Natural killer cell (primary cell): ENCODE measurements at regions not wholly inside any gene's neighbourhood (a gene's known extent, or its start where the extent isn't known, plus 50 kb on each side); places are given as distances from the start of the nearest gene placed in this dataset.

Source experiments
- ATAC-seq, 3 donors: fragments of 150-1000 bp in 2 of 3; fragments of 200-7000 bp in 1 of 3; cut with Tn5 transposase; 1 replicate in 1 of 3; 2 replicates in 2 of 3; pipeline ENCODE4 v1.10.0; 2021; ENCODE audit warnings: mild to moderate bottlenecking in 2 of 3, moderate library complexity in 2 of 3
- DNase-seq, 2 donors: peaks; one replicate each; pipeline versions ENCODE4 v3.0.0 to v3.0.0-alpha.2; 2013 to 2021; ENCODE audit warnings: mixed read lengths in 1 of 2
- H3K27ac ChIP-seq: one replicate; pipeline ENCODE4 v1.5.1; 2013; ENCODE audit warnings: mild to moderate bottlenecking, low read length
- H3K27me3 ChIP-seq: one replicate; pipeline ENCODE4 v1.6.1; 2013; ENCODE audit warnings: low read length; ENCODE audit not compliant: control insufficient read depth, insufficient read depth
- H3K36me3 ChIP-seq: one replicate; pipeline ENCODE4 v1.6.1; 2013; ENCODE audit warnings: low read length; ENCODE audit not compliant: control insufficient read depth, insufficient read depth
- H3K4me1 ChIP-seq: one replicate; pipeline ENCODE4 v1.6.1; 2013; ENCODE audit warnings: low read length; ENCODE audit not compliant: control insufficient read depth, insufficient read depth
- H3K4me3 ChIP-seq: one replicate; pipeline ENCODE4 v1.5.1; 2013; ENCODE audit warnings: low read length
- H3K9me3 ChIP-seq: one replicate; pipeline ENCODE4 v1.6.1; 2013; ENCODE audit warnings: low read length; ENCODE audit not compliant: control insufficient read depth, insufficient read depth
- H3K27ac Mint-ChIP-seq, 2 donors: one replicate each; pipeline ENCODE4 v1.8.0; 2022; ENCODE audit warnings: mild to moderate bottlenecking in 2 of 2, mixed read lengths in 2 of 2, moderate library complexity in 1 of 2
- H3K27me3 Mint-ChIP-seq, 2 donors: one replicate each; pipeline ENCODE4 v1.8.0; 2022; ENCODE audit warnings: low read depth in 2 of 2, mixed read lengths in 2 of 2
- H3K36me3 Mint-ChIP-seq: one replicate; pipeline ENCODE4 v1.8.0; 2022; ENCODE audit warnings: mixed read lengths
- H3K4me1 Mint-ChIP-seq, 2 donors: one replicate each; pipeline ENCODE4 v1.8.0; 2022; ENCODE audit warnings: mixed read lengths in 2 of 2
- H3K4me3 Mint-ChIP-seq: one replicate; pipeline ENCODE4 v1.8.0; 2022; ENCODE audit warnings: mild to moderate bottlenecking, moderate library complexity, mixed read lengths
- H3K9me3 Mint-ChIP-seq, 2 donors: one replicate each; pipeline ENCODE4 v1.8.0; 2022; ENCODE audit warnings: mixed read lengths in 2 of 2
- WGBS: methylation state at CpG from one replicate; pipeline ENCODE4 v1.1.7; 2013; ENCODE audit warnings: missing lambda C conversion rate; ENCODE audit not compliant: insufficient coverage; 5-methylcytosine and 5-hydroxymethylcytosine counted together
- intact Hi-C: fragments of 100-400 bp; cut with micrococcal nuclease; formaldehyde crosslinking; loops from one replicate; pipeline ENCODE4 v1.14.2; 2022
- TF ChIP-seq, protein P1 (sequence below): fragments of 200-600 bp; IDR thresholded peaks from one replicate; pipeline ENCODE4 v1.8.0; 2022; ENCODE audit warnings: antibody characterized with exemption

DNA sequence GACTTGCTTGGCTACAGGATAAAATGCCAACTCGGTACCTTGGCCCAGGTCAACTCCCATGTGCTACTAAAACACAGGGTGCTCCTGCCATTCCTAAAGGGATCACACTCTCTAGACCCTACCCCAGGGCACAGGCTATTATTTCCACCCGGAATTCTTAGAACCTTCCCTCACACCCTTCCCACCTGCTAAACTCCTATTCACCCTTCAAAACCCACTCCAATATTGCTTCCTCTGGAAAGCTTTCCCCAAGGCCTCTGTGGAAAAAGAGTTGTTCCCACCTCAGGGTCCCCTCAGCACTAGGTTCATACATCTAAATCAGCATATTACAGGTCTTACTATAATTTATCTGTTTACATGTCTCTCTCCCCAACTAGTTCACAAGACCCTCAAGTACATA, 75.0 kb upstream of the TANC1 start:
- H3K4me3 Mint-ChIP-seq = no peak overlapping the region
- Histone ChIP-seq H3K4me1 (no peaks in the 10 kb centered on the region), H3K27ac (no peak overlapping the region), H3K36me3 (no peaks in the 10 kb centered on the region), H3K27me3 (no peaks in the 10 kb centered on the region), H3K4me3 (no peak overlapping the region), H3K9me3 (no peaks in the 10 kb centered on the region)
- intact Hi-C loops = no loop called here
- no peak overlapping the region for H3K27ac Mint-ChIP-seq
- ATAC-seq (no peak), DNase-seq (no peak)
- WGBS = 82% methylated on average over 2 of the region's 2 CpGs
- H3K9me3 Mint-ChIP-seq = no peaks in the 10 kb centered on the region
- H3K4me1 Mint-ChIP-seq = peaks cover 0 to 5% of the 10 kb centered on the region in 2 donors
- TF ChIP-seq, protein P1, sequence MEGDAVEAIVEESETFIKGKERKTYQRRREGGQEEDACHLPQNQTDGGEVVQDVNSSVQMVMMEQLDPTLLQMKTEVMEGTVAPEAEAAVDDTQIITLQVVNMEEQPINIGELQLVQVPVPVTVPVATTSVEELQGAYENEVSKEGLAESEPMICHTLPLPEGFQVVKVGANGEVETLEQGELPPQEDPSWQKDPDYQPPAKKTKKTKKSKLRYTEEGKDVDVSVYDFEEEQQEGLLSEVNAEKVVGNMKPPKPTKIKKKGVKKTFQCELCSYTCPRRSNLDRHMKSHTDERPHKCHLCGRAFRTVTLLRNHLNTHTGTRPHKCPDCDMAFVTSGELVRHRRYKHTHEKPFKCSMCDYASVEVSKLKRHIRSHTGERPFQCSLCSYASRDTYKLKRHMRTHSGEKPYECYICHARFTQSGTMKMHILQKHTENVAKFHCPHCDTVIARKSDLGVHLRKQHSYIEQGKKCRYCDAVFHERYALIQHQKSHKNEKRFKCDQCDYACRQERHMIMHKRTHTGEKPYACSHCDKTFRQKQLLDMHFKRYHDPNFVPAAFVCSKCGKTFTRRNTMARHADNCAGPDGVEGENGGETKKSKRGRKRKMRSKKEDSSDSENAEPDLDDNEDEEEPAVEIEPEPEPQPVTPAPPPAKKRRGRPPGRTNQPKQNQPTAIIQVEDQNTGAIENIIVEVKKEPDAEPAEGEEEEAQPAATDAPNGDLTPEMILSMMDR = no peak
- H3K36me3 Mint-ChIP-seq = no peaks in the 10 kb centered on the region
- H3K27me3 Mint-ChIP-seq = peaks cover 0 to 14% of the 10 kb centered on the region in 2 donors

DNA sequence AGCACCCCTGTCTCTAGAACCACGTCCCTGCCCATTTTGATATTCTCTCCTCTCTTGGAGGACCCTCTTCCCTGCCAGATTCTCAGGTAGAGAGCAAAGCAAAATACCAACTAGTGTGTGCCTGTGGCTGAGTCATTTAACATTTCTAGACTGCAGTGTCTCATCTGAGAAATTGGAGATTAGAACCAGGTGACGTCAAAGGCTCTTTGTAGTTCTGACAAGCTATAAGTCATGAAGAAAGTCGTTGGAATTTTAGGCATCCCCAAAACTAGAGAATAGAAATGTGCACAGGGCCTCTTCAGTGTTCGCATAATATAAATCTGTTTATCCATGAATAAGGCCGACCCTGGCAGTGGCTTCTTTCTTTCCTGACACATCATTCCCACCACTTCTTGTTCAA, 74.4 kb upstream of the TANC1 start:
- Mint-ChIP-seq H3K4me3 (no peak overlapping the region), H3K36me3 (no peaks in the 10 kb centered on the region), H3K27ac (no peak overlapping the region), H3K9me3 (no peaks in the 10 kb centered on the region), H3K4me1 (peaks cover 0 to 5% of the 10 kb centered on the region in 2 donors), H3K27me3 (peaks cover 0 to 14% of the 10 kb centered on the region in 2 donors)
- WGBS = 87% methylated on average over 5 of the region's 5 CpGs
- DNase-seq (no peak), ATAC-seq (no peak)
- no peak overlapping the region for H3K27ac ChIP-seq
- no peaks in the 10 kb centered on the region for H3K9me3 ChIP-seq
- no peaks in the 10 kb centered on the region for H3K4me1 ChIP-seq
- H3K36me3 ChIP-seq = no peaks in the 10 kb centered on the region
- intact Hi-C loops = no loop called here
- H3K4me3 ChIP-seq = no peak overlapping the region
- TF ChIP-seq, protein P1 = no peak
- no peaks in the 10 kb centered on the region for H3K27me3 ChIP-seq

DNA sequence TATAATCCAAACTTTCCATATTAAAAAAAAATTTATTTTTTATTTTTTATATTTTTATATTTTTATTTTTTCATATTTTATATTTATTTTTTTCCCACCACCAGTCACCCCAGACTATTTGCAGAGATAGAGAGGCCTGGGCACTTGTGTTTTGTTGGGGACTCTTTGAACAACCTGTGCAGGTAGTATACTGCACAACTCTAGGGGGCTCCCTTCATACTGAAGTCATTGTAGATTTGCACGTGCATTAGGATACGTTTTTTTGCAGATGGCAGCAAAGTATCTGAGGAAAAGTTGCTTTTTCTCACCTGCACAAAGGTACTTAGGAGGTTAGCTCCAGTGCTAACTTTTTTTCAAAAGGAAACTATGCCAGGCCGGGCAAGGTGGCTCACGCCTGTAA, 73.9 kb upstream of the TANC1 start:
- no peak overlapping the region for H3K4me3 ChIP-seq
- no peak overlapping the region for H3K27ac Mint-ChIP-seq
- ATAC-seq (no peak), DNase-seq (no peak)
- H3K36me3 Mint-ChIP-seq = no peaks in the 10 kb centered on the region
- no peaks in the 10 kb centered on the region for H3K36me3 ChIP-seq
- H3K27me3 ChIP-seq = no peaks in the 10 kb centered on the region
- no peaks in the 10 kb centered on the region for H3K9me3 ChIP-seq
- intact Hi-C loops = no loop called here
- 88% methylated on average over 4 of the region's 4 CpGs for WGBS
- TF ChIP-seq, protein P1 = no peak
- no peaks in the 10 kb centered on the region for H3K4me1 ChIP-seq
- peaks cover 0 to 14% of the 10 kb centered on the region in 2 donors for H3K27me3 Mint-ChIP-seq
- peaks cover 0 to 5% of the 10 kb centered on the region in 2 donors for H3K4me1 Mint-ChIP-seq
- H3K4me3 Mint-ChIP-seq = no peak overlapping the region
- no peak overlapping the region for H3K27ac ChIP-seq
- H3K9me3 Mint-ChIP-seq = no peaks in the 10 kb centered on the region

DNA sequence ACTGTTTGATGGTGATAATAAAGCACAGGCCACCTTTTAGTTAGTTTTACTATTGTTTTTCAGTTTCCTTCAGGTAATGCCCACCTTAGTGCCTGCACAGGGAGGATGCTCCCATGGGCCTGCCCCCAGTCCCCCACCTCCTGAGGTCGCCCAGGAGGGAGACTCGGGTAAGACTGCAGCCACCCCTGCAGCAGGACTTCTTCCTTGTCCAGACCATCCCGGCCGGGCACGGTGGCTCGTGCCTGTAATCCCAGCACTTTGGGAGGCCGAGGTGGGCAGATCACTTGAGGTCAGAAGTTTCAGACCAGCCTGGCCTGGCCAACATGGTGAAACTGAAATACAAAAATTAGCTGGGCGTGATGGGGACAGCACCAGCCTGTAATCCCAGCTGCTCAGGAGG, 68.1 kb upstream of the TANC1 start:
- Histone ChIP-seq H3K27ac (no peak overlapping the region), H3K9me3 (no peaks in the 10 kb centered on the region), H3K36me3 (no peaks in the 10 kb centered on the region), H3K4me3 (no peak overlapping the region), H3K4me1 (no peaks in the 10 kb centered on the region), H3K27me3 (no peaks in the 10 kb centered on the region)
- 93% methylated on average over 8 of the region's 8 CpGs for whole genome bisulfite sequencing
- TF ChIP-seq, protein P1 = no peak
- H3K27ac Mint-ChIP-seq = no peak overlapping the region
- ATAC-seq = no peak
- H3K4me1 Mint-ChIP-seq = no peaks in the 10 kb centered on the region
- no peaks in the 10 kb centered on the region for H3K36me3 Mint-ChIP-seq
- DNase-seq = no peak
- no peaks in the 10 kb centered on the region for H3K9me3 Mint-ChIP-seq
- peaks cover 0 to 12% of the 10 kb centered on the region in 2 donors for H3K27me3 Mint-ChIP-seq
- intact Hi-C loops = loop anchor here (2.0 to 5.0 kb wide), 3 partner anchors 284 to 1307 kb away; no protein-coding TSS in a partner anchor
- no peak overlapping the region for H3K4me3 Mint-ChIP-seq
